Ovary (tissue), 7 donors: ENCODE measurements at regions not wholly inside any gene's neighbourhood (a gene's known extent, or its start where the extent isn't known, plus 50 kb on each side); places are given as distances from the start of the nearest gene placed in this dataset.

Experiments
- DNase-seq, 5 donors: peaks; one replicate each; pipeline ENCODE4 v3.0.0-alpha.2; 2019 to 2020
- H3K27ac ChIP-seq, 2 donors: fragments of 200-600 bp; one replicate each; pipeline versions ENCODE4 v1.5.1 to v1.8.0; 2019 to 2022
- H3K27me3 ChIP-seq: fragments of 200-600 bp; one replicate; pipeline ENCODE4 v1.8.0; 2022
- H3K36me3 ChIP-seq: fragments of 200-600 bp; sonication (generic); one replicate; pipeline ENCODE4 v1.5.1; 2019
- H3K4me1 ChIP-seq: one replicate; pipeline ENCODE4 v1.8.1; 2013; ENCODE audit warnings: mild to moderate bottlenecking, moderate library complexity; ENCODE audit not compliant: insufficient read depth
- H3K4me3 ChIP-seq: fragments of 200-600 bp; sonication (generic); one replicate; pipeline ENCODE4 v1.5.1; 2017
- H3K9me3 ChIP-seq, 2 donors: fragments of 200-600 bp in 1 of 2; sonication (generic) in 1 of 2; one replicate each; pipeline versions ENCODE4 v1.5.1 to v1.8.1; 2013 to 2019; ENCODE audit warnings: mild to moderate bottlenecking in 1 of 2, moderate library complexity in 1 of 2
- CTCF ChIP-seq, 3 donors: fragments of 450-650 bp in 2 of 3; fragments of 200-600 bp in 1 of 3; IDR thresholded peaks; one replicate each; pipeline versions ENCODE4 v1.5.1 to v1.8.0; 2016 to 2022; ENCODE audit warnings: antibody characterized with exemption in 3 of 3, mild to moderate bottlenecking in 1 of 3
- EP300 ChIP-seq: sonication (generic); formaldehyde crosslinking; IDR thresholded peaks from one replicate; pipeline ENCODE4 v1.6.1; 2017; ENCODE audit warnings: antibody characterized with exemption
- POLR2A ChIP-seq: fragments of 450-650 bp; IDR thresholded peaks from one replicate; pipeline ENCODE4 v1.6.1; 2017; ENCODE audit warnings: antibody characterized with exemption, mild to moderate bottlenecking, moderate library complexity
- WGBS, 3 donors: extraction: QIAGEN DNeasy Blood & Tissue Kit in 1 of 3; methylation state at CpG; one replicate each; pipeline versions ENCODE4 v1.1.5 to v1.1.7; 2013 to 2017; 5-methylcytosine and 5-hydroxymethylcytosine counted together
- intact Hi-C, 4 donors: fragments of 100-400 bp; cut with DNase I; formaldehyde crosslinking; loops; one replicate each; pipeline versions ENCODE4 v1.11.0 to v1.15.1; 2022 to 2023
- donor health status: DM: no; HTN: no; CAD: no; lungs with moderate emphysema.
- donor health status: DM: no; HTN: no; CAD: no.
- donor health status: Bipolar disorder and iron deficiency.
- donor health status: DM: no; HTN: no; CAD: no.
- donor health status: DM: yes; HTN: yes; CAD: no.

- no peaks in the 10 kb centered on the region for H3K36me3 ChIP-seq
- WGBS, 3 donors, result 36 to 53% (median 42%) methylated on average over 3 of the region's 3 CpGs
- TF ChIP-seq POLR2A (no peak), EP300 (no peak), CTCF (IDR thresholded peaks at IDR 0.05) (no peak)
Measured at GRCh38 chr5:61840361-61840760, 465.6 kb upstream of the KIF2A start.

GRCh38 chr5:61842840-61843239, 463.2 kb upstream of the KIF2A start:
- 86 to 98% (median 95%) methylated on average over 1 of the region's 1 CpG for WGBS, 3 donors
- Histone ChIP-seq H3K27ac (no peak overlapping the region), H3K9me3 (no peaks in the 10 kb centered on the region), H3K36me3 (no peaks in the 10 kb centered on the region), H3K4me3 (no peak overlapping the region), H3K4me1 (no peaks in the 10 kb centered on the region), H3K27me3 (no peaks in the 10 kb centered on the region)
- DNase-seq, result no peak
- TF ChIP-seq CTCF (IDR thresholded peaks at IDR 0.05) (no peak), POLR2A (no peak), EP300 (no peak)
- intact Hi-C loops, result no loop called here

More at GRCh38 chr5:61840361-61840760, 465.6 kb upstream of the KIF2A start:
- Histone ChIP-seq H3K9me3 (no peaks in the 10 kb centered on the region), H3K4me3 (no peak overlapping the region), H3K27me3 (no peaks in the 10 kb centered on the region), H3K27ac (no peak overlapping the region), H3K4me1 (no peaks in the 10 kb centered on the region)
- intact Hi-C loops, result no loop called here
- no peak for DNase-seq

- Histone ChIP-seq H3K36me3 (no peaks in the 10 kb centered on the region), H3K4me1 (no peaks in the 10 kb centered on the region), H3K9me3 (no peaks in the 10 kb centered on the region), H3K4me3 (no peak overlapping the region), H3K27ac (no peak overlapping the region), H3K27me3 (no peaks in the 10 kb centered on the region)
- no peak for DNase-seq
- intact Hi-C loops, result no loop called here
- no peak for TF ChIP-seq POLR2A
- no peak for TF ChIP-seq CTCF (IDR thresholded peaks at IDR 0.05)
- no peak for TF ChIP-seq EP300
Measured at GRCh38 chr5:61850696-61851095, 455.3 kb upstream of the KIF2A start.

DNA sequence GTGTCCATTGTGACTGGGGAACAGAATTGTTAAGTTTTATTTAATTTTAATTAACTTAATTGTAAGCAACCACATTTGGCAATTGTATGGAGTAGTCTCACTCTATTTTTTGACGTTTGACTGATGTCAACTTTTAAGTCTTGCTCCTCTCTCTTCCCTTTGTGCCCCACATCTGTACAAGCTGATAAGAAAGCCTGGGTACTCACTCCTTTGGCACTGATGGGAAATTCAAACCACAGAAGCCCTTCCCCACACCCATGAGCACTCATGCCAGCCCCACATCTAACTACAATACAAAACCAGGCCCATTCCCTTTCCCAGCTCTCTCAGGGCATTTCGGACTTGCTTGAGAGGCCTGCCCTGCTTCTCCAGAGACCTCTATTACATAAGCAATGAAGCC, 451.5 kb upstream of the KIF2A start:
- H3K4me3 ChIP-seq, result no peak overlapping the region
- no peak for TF ChIP-seq CTCF (IDR thresholded peaks at IDR 0.05)
- no peak for TF ChIP-seq POLR2A
- TF ChIP-seq EP300, result no peak
- H3K27me3 ChIP-seq, result no peaks in the 10 kb centered on the region
- intact Hi-C loops, result no loop called here
- no peak for DNase-seq
- no peaks in the 10 kb centered on the region for H3K9me3 ChIP-seq
- H3K4me1 ChIP-seq, result no peaks in the 10 kb centered on the region
- no peaks in the 10 kb centered on the region for H3K36me3 ChIP-seq
- 89 to 90% (median 90%) methylated on average over 2 of the region's 2 CpGs for WGBS, 3 donors
- H3K27ac ChIP-seq, result no peak overlapping the region

- H3K27ac ChIP-seq, result no peak overlapping the region
- no peak for DNase-seq
- WGBS, 3 donors, result 46 to 63% (median 57%) methylated on average over 1 of the region's 1 CpG
- intact Hi-C loops, result no loop called here
- TF ChIP-seq EP300 (no peak), CTCF (IDR thresholded peaks at IDR 0.05) (no peak), POLR2A (no peak)
- H3K4me3 ChIP-seq, result no peak overlapping the region
- no peaks in the 10 kb centered on the region for H3K4me1 ChIP-seq
- no peaks in the 10 kb centered on the region for H3K36me3 ChIP-seq
- no peaks in the 10 kb centered on the region for H3K9me3 ChIP-seq
- H3K27me3 ChIP-seq, result no peaks in the 10 kb centered on the region
Measured at GRCh38 chr5:61860978-61861377, 445.0 kb upstream of the KIF2A start.
